ENCODE measurements at regions not wholly inside any gene's neighbourhood (a gene's known extent, or its start where the extent isn't known, plus 50 kb on each side); places are given as distances from the start of the nearest gene placed in this dataset.
"Not testable (repeated sequence)": the region's sequence is repeated elsewhere in the genome, so short reads cannot be mapped to it uniquely, and the experiment has no call there.

DNA sequence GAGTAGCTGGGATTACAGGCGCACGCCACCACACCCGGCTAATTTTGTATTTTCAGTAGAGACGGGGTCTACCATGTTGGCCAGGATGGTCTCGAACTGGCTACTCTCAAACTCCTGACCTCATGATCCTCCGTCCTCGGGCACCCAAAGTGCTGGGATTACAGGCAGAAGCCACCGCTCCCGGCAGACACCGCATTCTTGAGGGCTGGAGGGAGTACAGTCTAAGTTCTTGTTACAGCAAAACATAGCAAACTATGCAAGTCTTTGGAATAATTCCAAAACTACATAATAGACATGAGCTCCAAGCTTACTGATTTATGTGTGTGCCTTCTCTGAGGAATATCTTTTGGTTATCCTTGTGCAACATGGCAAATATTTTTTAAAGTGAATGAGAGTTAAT, 299.1 kb upstream of the ZNF658 start:
- H2AFZ ChIP-seq; H3K27me3 ChIP-seq (ENCODE audit: insufficient read depth, low read depth); intact Hi-C loops (cut with micrococcal nuclease; ENCODE audit: unreplicated experiment); H3K79me2 ChIP-seq (ENCODE audit: low read depth); CTCF ChIA-PET; BruUV-seq (replicated peaks); H3K27ac ChIP-seq; H3K9me2 ChIP-seq (ENCODE audit: insufficient read depth); H3F3A ChIP-seq (ENCODE audit: insufficient read depth, low read depth); POLR2A ChIA-PET (ENCODE audit: unreplicated experiment); H3K4me1 ChIP-seq (replicated peaks; ENCODE audit: insufficient read depth); H3K4me3 ChIP-seq; H3K36me3 ChIP-seq (ENCODE audit: low read depth); H4K20me1 ChIP-seq (ENCODE audit: insufficient read depth); H3K4me2 ChIP-seq; H3K9me3 ChIP-seq (ENCODE audit: insufficient read depth, low read depth); DNase-seq: not testable (repeated sequence)

DNA sequence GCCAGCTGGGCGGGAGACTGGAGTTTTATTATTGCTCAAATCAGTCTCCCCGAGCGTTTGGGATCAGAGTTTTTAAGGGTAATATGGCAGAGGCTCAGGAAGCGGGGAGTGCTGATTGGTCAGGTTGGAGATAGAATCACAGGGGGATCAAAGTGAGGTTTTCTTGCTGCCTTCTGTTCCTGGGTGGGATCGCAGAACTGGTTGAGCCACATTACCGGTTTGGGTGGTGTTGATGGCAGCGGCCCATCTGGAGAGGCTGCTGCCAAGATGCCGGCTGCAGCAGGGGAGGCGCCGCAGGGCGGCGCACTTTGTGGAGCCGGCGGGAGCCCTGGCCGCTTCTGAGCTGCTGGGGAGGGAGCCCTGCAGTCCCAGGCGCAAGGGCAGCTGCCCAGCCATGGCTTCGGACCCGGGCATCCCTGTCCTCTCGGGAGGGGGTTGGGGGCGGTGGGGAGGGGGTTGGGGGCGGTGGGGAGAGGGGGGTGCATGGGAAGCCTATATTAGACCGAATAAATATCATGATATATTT, 268.9 kb upstream of the ZNF658 start:
- H3K79me2 ChIP-seq (ENCODE audit: low read depth); H2AFZ ChIP-seq; BruUV-seq (replicated peaks); H3K36me3 ChIP-seq (ENCODE audit: low read depth); H3F3A ChIP-seq (ENCODE audit: insufficient read depth, low read depth); H3K9me2 ChIP-seq (ENCODE audit: insufficient read depth); H3K4me3 ChIP-seq; POLR2A ChIA-PET (ENCODE audit: unreplicated experiment); H3K27ac ChIP-seq; H3K9me3 ChIP-seq (ENCODE audit: insufficient read depth, low read depth); CTCF ChIA-PET; H3K27me3 ChIP-seq (ENCODE audit: insufficient read depth, low read depth); intact Hi-C loops (cut with micrococcal nuclease; ENCODE audit: unreplicated experiment); H3K4me2 ChIP-seq; H3K4me1 ChIP-seq (replicated peaks; ENCODE audit: insufficient read depth); H4K20me1 ChIP-seq (ENCODE audit: insufficient read depth): not testable (repeated sequence)
- DNase-seq = peak in 1 of 2 experiments; percentile 68

DNA sequence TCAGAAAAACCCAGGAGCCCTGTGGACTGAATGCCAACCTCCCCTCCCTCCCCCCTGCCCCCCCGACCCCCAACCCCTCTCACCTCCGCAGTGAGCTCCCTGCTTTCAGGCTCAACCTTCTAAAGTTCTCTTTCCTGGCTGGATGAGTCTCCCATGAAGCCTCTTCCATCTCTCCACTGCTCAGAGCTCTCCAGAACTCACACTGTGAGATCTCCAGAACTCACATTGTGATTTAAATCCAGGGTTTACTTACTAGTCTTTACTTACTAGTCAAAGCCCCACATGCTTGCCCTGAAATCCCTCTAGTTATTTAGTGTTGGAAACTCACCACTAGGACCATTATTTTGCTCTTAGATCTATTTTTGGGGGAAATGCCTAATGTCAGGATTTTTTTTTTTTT, 252.8 kb upstream of the ZNF658 start:
- H3K36me3 ChIP-seq (ENCODE audit: low read depth); H3K27ac ChIP-seq; H3K4me3 ChIP-seq; DNase-seq; H3K27me3 ChIP-seq (ENCODE audit: insufficient read depth, low read depth); intact Hi-C loops (cut with micrococcal nuclease; ENCODE audit: unreplicated experiment); H3K9me2 ChIP-seq (ENCODE audit: insufficient read depth); H3F3A ChIP-seq (ENCODE audit: insufficient read depth, low read depth); CTCF ChIA-PET; H3K9me3 ChIP-seq (ENCODE audit: insufficient read depth, low read depth); H3K79me2 ChIP-seq (ENCODE audit: low read depth); BruUV-seq (replicated peaks); H4K20me1 ChIP-seq (ENCODE audit: insufficient read depth); H3K4me1 ChIP-seq (replicated peaks; ENCODE audit: insufficient read depth); POLR2A ChIA-PET (ENCODE audit: unreplicated experiment); H3K4me2 ChIP-seq; H2AFZ ChIP-seq: not testable (repeated sequence)

DNA sequence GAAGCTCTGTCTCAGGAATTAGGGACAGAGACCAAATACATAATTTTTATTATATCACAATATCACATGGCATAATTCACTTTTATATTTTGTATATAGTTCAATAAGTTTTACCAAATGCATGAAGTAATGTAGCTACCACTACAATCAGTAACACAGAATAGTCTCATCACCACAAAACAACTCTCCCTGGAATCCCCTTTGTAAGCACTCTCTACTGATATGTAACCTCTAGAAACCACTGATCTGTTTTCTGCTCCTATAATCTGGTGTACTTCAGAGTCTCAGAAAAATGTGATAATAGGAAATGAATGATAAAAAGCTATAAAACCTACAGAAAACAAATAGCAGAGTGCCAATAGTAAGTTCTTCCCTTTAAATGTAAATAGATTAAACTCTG, 210.3 kb upstream of the ZNF658 start:
- POLR2A ChIA-PET (ENCODE audit: unreplicated experiment); DNase-seq; H2AFZ ChIP-seq; H3K4me2 ChIP-seq; BruUV-seq (replicated peaks); H3K27ac ChIP-seq; intact Hi-C loops (cut with micrococcal nuclease; ENCODE audit: unreplicated experiment); H3K4me1 ChIP-seq (replicated peaks; ENCODE audit: insufficient read depth); H3K27me3 ChIP-seq (ENCODE audit: insufficient read depth, low read depth); H3K4me3 ChIP-seq; H3K79me2 ChIP-seq (ENCODE audit: low read depth); H3F3A ChIP-seq (ENCODE audit: insufficient read depth, low read depth); CTCF ChIA-PET; H3K9me3 ChIP-seq (ENCODE audit: insufficient read depth, low read depth); H4K20me1 ChIP-seq (ENCODE audit: insufficient read depth); H3K9me2 ChIP-seq (ENCODE audit: insufficient read depth); H3K36me3 ChIP-seq (ENCODE audit: low read depth): not testable (repeated sequence)

DNA sequence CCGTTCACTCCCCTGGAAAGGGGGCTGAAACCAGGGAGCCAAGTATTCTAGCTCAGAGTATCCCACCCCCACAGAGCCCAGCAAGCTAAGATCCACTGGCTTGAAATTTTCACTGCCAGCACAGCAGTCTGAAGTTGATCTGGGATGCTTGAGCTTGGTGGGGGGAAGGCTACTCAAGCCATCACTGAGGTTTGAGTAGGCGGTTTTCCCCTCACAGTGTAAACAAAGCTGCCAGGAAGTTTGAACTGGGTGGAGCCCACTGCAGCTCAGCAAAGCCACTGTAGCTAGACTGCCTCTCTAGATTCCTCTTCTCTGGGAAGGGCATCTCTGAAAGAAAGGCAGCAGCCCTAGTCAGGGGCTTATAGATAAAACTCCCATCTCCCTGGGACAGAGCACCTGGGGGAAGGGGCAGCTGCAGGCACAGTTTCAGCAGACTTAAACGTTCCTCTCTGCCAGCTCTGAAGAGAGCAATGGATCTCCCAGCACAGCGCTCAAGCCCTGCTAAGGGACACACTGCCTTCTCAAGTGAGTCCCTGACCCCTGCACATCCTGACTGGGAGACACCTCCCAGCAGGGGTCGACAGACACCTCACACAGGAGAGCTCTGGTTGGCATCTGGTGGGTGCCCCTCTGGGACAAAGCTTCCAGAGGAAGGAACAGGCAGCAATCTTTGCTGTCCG, 204.8 kb upstream of the ZNF658 start:
- H3K4me1 ChIP-seq (replicated peaks; ENCODE audit: insufficient read depth); H3K79me2 ChIP-seq (ENCODE audit: low read depth); H3K36me3 ChIP-seq (ENCODE audit: low read depth); intact Hi-C loops (cut with micrococcal nuclease; ENCODE audit: unreplicated experiment); BruUV-seq (replicated peaks); H3K27me3 ChIP-seq (ENCODE audit: insufficient read depth, low read depth); DNase-seq; H3K9me3 ChIP-seq (ENCODE audit: insufficient read depth, low read depth); H3K4me2 ChIP-seq; CTCF ChIA-PET; H4K20me1 ChIP-seq (ENCODE audit: insufficient read depth); POLR2A ChIA-PET (ENCODE audit: unreplicated experiment); H3K9me2 ChIP-seq (ENCODE audit: insufficient read depth); H2AFZ ChIP-seq; H3K27ac ChIP-seq; H3F3A ChIP-seq (ENCODE audit: insufficient read depth, low read depth); H3K4me3 ChIP-seq: not testable (repeated sequence)

DNA sequence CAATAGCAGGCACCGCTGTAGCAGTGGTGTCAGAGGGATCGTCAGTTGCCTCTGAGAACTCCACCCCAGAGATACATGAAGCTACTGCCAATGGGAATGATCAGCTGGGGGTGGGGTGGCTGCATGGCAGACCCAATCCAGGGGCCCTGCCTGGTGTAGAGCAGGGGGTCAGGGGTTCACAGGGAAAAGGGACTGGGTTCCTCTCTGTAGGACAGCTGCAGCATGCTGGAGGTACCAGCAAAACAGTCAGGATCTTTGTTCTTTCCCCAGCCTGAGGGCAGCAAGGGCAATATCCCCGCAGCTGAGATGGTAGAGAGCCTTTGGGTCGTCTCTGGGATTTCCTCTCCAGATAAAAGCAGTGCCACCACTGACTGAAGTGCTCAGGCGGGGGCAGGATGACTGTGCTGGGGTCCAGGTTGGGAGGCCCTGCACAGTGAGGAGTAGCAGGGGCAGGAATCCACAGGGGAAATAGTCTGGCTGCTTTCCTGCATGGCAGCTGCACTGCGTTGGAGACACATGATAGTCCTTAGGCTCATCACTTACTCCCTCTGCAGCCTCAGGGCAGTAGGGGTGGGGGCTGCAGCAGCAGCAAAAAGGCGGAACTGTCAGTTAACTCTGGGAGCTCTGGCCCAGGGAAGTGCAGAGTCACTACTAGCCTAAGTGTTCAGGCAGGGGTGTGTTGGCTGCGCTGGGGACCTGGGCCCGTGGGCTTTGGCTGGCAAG, 203.0 kb upstream of the ZNF658 start:
- H3K9me3 ChIP-seq (ENCODE audit: insufficient read depth, low read depth); H3K4me3 ChIP-seq; H3K27me3 ChIP-seq (ENCODE audit: insufficient read depth, low read depth); POLR2A ChIA-PET (ENCODE audit: unreplicated experiment); CTCF ChIA-PET; BruUV-seq (replicated peaks); H3K9me2 ChIP-seq (ENCODE audit: insufficient read depth); H3K4me2 ChIP-seq; H3F3A ChIP-seq (ENCODE audit: insufficient read depth, low read depth); H3K79me2 ChIP-seq (ENCODE audit: low read depth); H3K4me1 ChIP-seq (replicated peaks; ENCODE audit: insufficient read depth); DNase-seq; H2AFZ ChIP-seq; intact Hi-C loops (cut with micrococcal nuclease; ENCODE audit: unreplicated experiment); H3K27ac ChIP-seq; H4K20me1 ChIP-seq (ENCODE audit: insufficient read depth); H3K36me3 ChIP-seq (ENCODE audit: low read depth): not testable (repeated sequence)

DNA sequence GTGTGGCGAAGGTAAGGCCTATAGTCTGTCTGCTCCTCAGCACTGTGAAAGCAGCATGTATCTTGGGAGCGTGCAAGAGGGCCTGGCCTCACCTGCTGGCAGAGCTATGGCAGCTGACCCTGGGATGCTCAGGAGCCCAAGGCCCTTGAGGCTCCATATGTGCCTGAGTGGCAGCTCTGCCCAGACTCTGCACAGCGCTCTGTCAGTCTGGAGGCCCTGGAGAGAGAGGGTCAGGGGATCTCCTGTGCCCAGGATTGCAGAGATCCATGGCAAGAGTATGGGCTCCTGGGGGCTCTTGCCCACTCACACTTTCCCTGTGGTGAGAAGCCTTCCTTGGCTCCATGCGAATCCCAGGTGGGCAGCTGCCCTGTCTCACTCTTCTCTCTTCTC, 202.5 kb upstream of the ZNF658 start:
- CTCF ChIA-PET; intact Hi-C loops (cut with micrococcal nuclease; ENCODE audit: unreplicated experiment); H3K27ac ChIP-seq; H3K4me2 ChIP-seq; H3K36me3 ChIP-seq (ENCODE audit: low read depth); H3K9me2 ChIP-seq (ENCODE audit: insufficient read depth); H3K9me3 ChIP-seq (ENCODE audit: insufficient read depth, low read depth); H3K4me3 ChIP-seq; H2AFZ ChIP-seq; BruUV-seq (replicated peaks); H3K27me3 ChIP-seq (ENCODE audit: insufficient read depth, low read depth); H3F3A ChIP-seq (ENCODE audit: insufficient read depth, low read depth); DNase-seq; H3K4me1 ChIP-seq (replicated peaks; ENCODE audit: insufficient read depth); H3K79me2 ChIP-seq (ENCODE audit: low read depth); POLR2A ChIA-PET (ENCODE audit: unreplicated experiment); H4K20me1 ChIP-seq (ENCODE audit: insufficient read depth): not testable (repeated sequence)

All from PC-9 (cell line).